ENCODE measurements at regions not wholly inside any gene's neighbourhood (a gene's known extent, or its start where the extent isn't known, plus 50 kb on each side); places are given as distances from the start of the nearest gene placed in this dataset.
"Not testable (repeated sequence)": the region's sequence is repeated elsewhere in the genome, so short reads cannot be mapped to it uniquely, and the experiment has no call there.

GRCh38 chr3:177476921-177477435, 279.7 kb upstream of the TBL1XR1 start:
- DNase-seq (ENCODE audit: low spot score), result no peak

- no peak for DNase-seq (ENCODE audit: low spot score)
These were observed 281.0 kb upstream of the TBL1XR1 start for GRCh38 chr3:177478170-177478867.

- DNase-seq (ENCODE audit: low spot score), result no peak
These were observed 282.3 kb upstream of the TBL1XR1 start for GRCh38 chr3:177479630-177480029.

- DNase-seq (ENCODE audit: low spot score), result no peak
These were observed 284.0 kb upstream of the TBL1XR1 start for GRCh38 chr3:177481329-177481728.

- DNase-seq (ENCODE audit: low spot score), result no peak
These were observed 284.9 kb upstream of the TBL1XR1 start for GRCh38 chr3:177482048-177482691.

GRCh38 chr3:177483182-177483967, 286.1 kb upstream of the TBL1XR1 start:
- DNase-seq (ENCODE audit: low spot score), result no peak

- DNase-seq (ENCODE audit: low spot score), result no peak
These were observed 286.9 kb upstream of the TBL1XR1 start for GRCh38 chr3:177484206-177484605.

- no peak for DNase-seq (ENCODE audit: low spot score)
These were observed 287.6 kb upstream of the TBL1XR1 start for GRCh38 chr3:177484926-177485325.

- DNase-seq (ENCODE audit: low spot score), result no peak
These were observed 290.4 kb upstream of the TBL1XR1 start for GRCh38 chr3:177487635-177488186.

GRCh38 chr3:177488740-177489139, 291.5 kb upstream of the TBL1XR1 start:
- no peak for DNase-seq (ENCODE audit: low spot score)

- DNase-seq (ENCODE audit: low spot score), result no peak
These were observed 293.3 kb upstream of the TBL1XR1 start for GRCh38 chr3:177490626-177491025.

- peak; percentile 30 for DNase-seq (ENCODE audit: low spot score)
These were observed 294.2 kb upstream of the TBL1XR1 start for GRCh38 chr3:177491296-177492032.

GRCh38 chr3:177493091-177493490, 295.8 kb upstream of the TBL1XR1 start:
- no peak for DNase-seq (ENCODE audit: low spot score)

GRCh38 chr3:177494216-177494615, 296.9 kb upstream of the TBL1XR1 start:
- DNase-seq (ENCODE audit: low spot score), result no peak

- no peak for DNase-seq (ENCODE audit: low spot score)
These were observed 298.3 kb upstream of the TBL1XR1 start for GRCh38 chr3:177495566-177495965.

- no peak for DNase-seq (ENCODE audit: low spot score)
These were observed 301.0 kb upstream of the TBL1XR1 start for GRCh38 chr3:177498037-177498857.

GRCh38 chr3:177499039-177499438, 301.8 kb upstream of the TBL1XR1 start:
- not testable (repeated sequence) for DNase-seq (ENCODE audit: low spot score)

- DNase-seq (ENCODE audit: low spot score), result no peak
These were observed 302.6 kb upstream of the TBL1XR1 start for GRCh38 chr3:177499779-177500423.

- no peak for DNase-seq (ENCODE audit: low spot score)
These were observed 313.5 kb upstream of the TBL1XR1 start for GRCh38 chr3:177510693-177511216.
